SK-N-SH (cell line): ENCODE measurements at regions not wholly inside any gene's neighbourhood (a gene's known extent, or its start where the extent isn't known, plus 50 kb on each side); places are given as distances from the start of the nearest gene placed in this dataset.

Experiments used
- CTCF ChIA-PET: fragments of 300-600, 350-600 bp; formaldehyde crosslinking; extraction: SDS; loops from one replicate; lab custom pipeline; 2021; lab: Yijun Ruan, JAX
- POLR2A ChIA-PET: fragments of 350-600 bp; sonication (Branson Sonifier 250); formaldehyde crosslinking; extraction: SDS; loops from one replicate; lab custom pipeline; 2020; ENCODE audit warnings: antibody characterized with exemption, inconsistent platforms; lab: Yijun Ruan, JAX
- DNase-seq: peaks from one replicate; pipeline ENCODE4 v3.0.0; 2012
- H2AFZ ChIP-seq: fragments of 200-600 bp; sonication (generic); 2 replicates; pipeline ENCODE4 v1.8.1; 2016; ENCODE audit warnings: antibody characterized with exemption, mild to moderate bottlenecking, low read depth
- H3F3A ChIP-seq: fragments of 200-600 bp; sonication (generic); replicated peaks from 2 replicates; pipeline ENCODE3; 2016; ENCODE audit warnings: antibody characterized with exemption, mild to moderate bottlenecking; ENCODE audit not compliant: insufficient read depth
- H3K27ac ChIP-seq, 2 experiments: fragments of 200-500 bp in 1 of 2; fragments of 200-600 bp in 1 of 2; sonication (Bioruptor generic) in 1 of 2; sonication (generic), shearing (Covaris generic) in 1 of 2; 2 replicates each; pipeline versions ENCODE4 v1.5.1 to v1.6.1; 2014 to 2016; ENCODE audit warnings: low read depth in 2 of 2, inconsistent platforms in 1 of 2, low read length in 1 of 2, mild to moderate bottlenecking in 1 of 2, mixed read lengths in 1 of 2
- H3K27me3 ChIP-seq: fragments of 200-600 bp; sonication (generic), shearing (Covaris generic); 2 replicates; pipeline ENCODE4 v1.6.1; 2016; ENCODE audit warnings: mixed run types; ENCODE audit not compliant: insufficient read depth
- H3K36me3 ChIP-seq, 2 experiments: fragments of 200-500 bp in 1 of 2; fragments of 200-600 bp in 1 of 2; sonication (Bioruptor generic) in 1 of 2; sonication (generic) in 1 of 2; replicated peaks in 1 of 2; 2 replicates each; pipeline versions ENCODE3 to v1.5.1; 2014 to 2016; ENCODE audit warnings: low read length in 1 of 2, mild to moderate bottlenecking in 1 of 2; ENCODE audit not compliant: insufficient read depth in 2 of 2, control insufficient read depth in 1 of 2
- H3K4me1 ChIP-seq, 2 experiments: fragments of 200-500 bp in 1 of 2; fragments of 200-600 bp in 1 of 2; sonication (Bioruptor generic) in 1 of 2; sonication (generic), shearing (Covaris generic) in 1 of 2; 2 replicates each; pipeline versions ENCODE4 v1.5.1 to v1.6.1; 2014 to 2016; ENCODE audit warnings: low read depth in 1 of 2, low read length in 1 of 2, mixed run types in 1 of 2; ENCODE audit not compliant: insufficient read depth in 2 of 2, control insufficient read depth in 1 of 2
- H3K4me2 ChIP-seq: fragments of 200-600 bp; sonication (generic), shearing (Covaris generic); 2 replicates; pipeline ENCODE4 v1.6.1; 2017; ENCODE audit warnings: mixed run types
- H3K4me3 ChIP-seq, 2 experiments: fragments of 200-500 bp in 1 of 2; fragments of 200-600 bp in 1 of 2; sonication (Bioruptor generic) in 1 of 2; sonication (generic), shearing (Covaris generic) in 1 of 2; 2 replicates each; pipeline versions ENCODE4 v1.5.1 to v1.8.1; 2014 to 2016; ENCODE audit warnings: low read depth in 2 of 2, inconsistent platforms in 1 of 2, low read length in 1 of 2, mild to moderate bottlenecking in 1 of 2, mixed read lengths in 1 of 2, moderate library complexity in 1 of 2
- H3K79me2 ChIP-seq: fragments of 200-600 bp; sonication (generic); 2 replicates; pipeline ENCODE4 v1.8.1; 2017; ENCODE audit warnings: mild to moderate bottlenecking; ENCODE audit not compliant: insufficient read depth
- H3K9ac ChIP-seq: fragments of 200-600 bp; sonication (generic); 2 replicates; pipeline ENCODE4 v1.6.1; 2017; ENCODE audit warnings: mixed run types
- H3K9me2 ChIP-seq: fragments of 200-600 bp; sonication (generic); 2 replicates; pipeline ENCODE4 v1.6.1; 2017; ENCODE audit warnings: mixed run types
- H3K9me3 ChIP-seq: fragments of 200-600 bp; sonication (generic); 2 replicates; pipeline ENCODE4 v1.6.1; 2017; ENCODE audit warnings: mixed run types, mild to moderate bottlenecking, moderate library complexity
- H4K20me1 ChIP-seq: fragments of 200-600 bp; sonication (generic); 2 replicates; pipeline ENCODE4 v1.6.1; 2017; ENCODE audit warnings: mild to moderate bottlenecking, mixed run types; ENCODE audit not compliant: insufficient read depth
- CHD2 ChIP-seq: fragments of 150-350 bp; IDR thresholded peaks from 2 replicates; pipeline ENCODE4 v1.6.1; 2018; ENCODE audit warnings: low read length; ENCODE audit not compliant: partially characterized antibody
- CTCF ChIP-seq: fragments of 200-600 bp; sonication (generic); IDR thresholded peaks from 2 replicates; pipeline ENCODE4 v1.6.1; 2017; ENCODE audit warnings: antibody characterized with exemption, mild to moderate bottlenecking, moderate library complexity
- ELF1 ChIP-seq: IDR thresholded peaks from 2 replicates; pipeline ENCODE4 v1.4.0; 2012
- EP300 ChIP-seq, 2 experiments: IDR thresholded peaks; 2 replicates each; pipeline versions ENCODE4 v1.4.0 to v1.6.1; 2012; ENCODE audit warnings: borderline replicate concordance in 1 of 2, low read depth in 1 of 2, low read length in 1 of 2
- FOXJ3 ChIP-seq: sonication (generic); formaldehyde crosslinking; IDR thresholded peaks from 2 replicates; pipeline ENCODE4 v1.5.1; 2020; ENCODE audit warnings: mild to moderate bottlenecking, missing genetic modification reagents
- FOXM1 ChIP-seq: IDR thresholded peaks from 2 replicates; pipeline ENCODE4 v1.4.0; 2012; ENCODE audit warnings: low read depth, mild to moderate bottlenecking
- MAX ChIP-seq: IDR thresholded peaks from 2 replicates; pipeline ENCODE4 v1.4.0; 2012; ENCODE audit warnings: low read depth
- NFIC ChIP-seq: IDR thresholded peaks from 2 replicates; pipeline ENCODE4 v1.4.0; 2012; ENCODE audit warnings: borderline replicate concordance
- NRF1 ChIP-seq: IDR thresholded peaks from 2 replicates; pipeline ENCODE4 v1.6.1; 2012; ENCODE audit warnings: low read depth, mild to moderate bottlenecking, low read length
- PBX3 ChIP-seq: IDR thresholded peaks from 2 replicates; pipeline ENCODE4; 2012
- RFX5 ChIP-seq: IDR thresholded peaks from 2 replicates; pipeline ENCODE4 v1.6.1; 2012; ENCODE audit warnings: mild to moderate bottlenecking, improper control_type of control experiment, low read length
- RXRA ChIP-seq: IDR thresholded peaks from 2 replicates; pipeline ENCODE4 v1.4.0; 2012; ENCODE audit warnings: low read depth, mild to moderate bottlenecking, borderline replicate concordance
- SIN3A ChIP-seq: IDR thresholded peaks from 2 replicates; pipeline ENCODE4 v1.6.1; 2012; ENCODE audit warnings: low read depth, mild to moderate bottlenecking, low read length, moderate library complexity, borderline replicate concordance
- TEAD4 ChIP-seq: IDR thresholded peaks from 2 replicates; pipeline ENCODE4 v1.4.0; 2012; ENCODE audit warnings: mild to moderate bottlenecking, borderline replicate concordance; ENCODE audit not compliant: insufficient read depth
- USF1 ChIP-seq: IDR thresholded peaks from 2 replicates; pipeline ENCODE4 v1.4.0; 2012; ENCODE audit warnings: low read depth, borderline replicate concordance
- YY1 ChIP-seq: IDR thresholded peaks from 2 replicates; pipeline ENCODE4 v1.4.0; 2012; ENCODE audit warnings: low read depth, mild to moderate bottlenecking
- ZBTB33 ChIP-seq: IDR thresholded peaks from 2 replicates; pipeline ENCODE4 v1.4.0; 2012; ENCODE audit warnings: low read depth, borderline replicate concordance
- WGBS: methylation state at CpG from one replicate; pipeline ENCODE4 v1.1.6; 2017; ENCODE audit warnings: low lambda C conversion rate; 5-methylcytosine and 5-hydroxymethylcytosine counted together

- Histone ChIP-seq H3K9me2 (no peaks in the 10 kb centered on the region), H3K36me3 (no peaks in the 10 kb centered on the region), H3K27me3 (no peaks in the 10 kb centered on the region), H4K20me1 (no peaks in the 10 kb centered on the region), H3K9me3 (no peaks in the 10 kb centered on the region), H3K4me3 (no peak overlapping the region), H3K79me2 (no peaks in the 10 kb centered on the region), H2AFZ (no peak overlapping the region), H3K4me1 (no peaks in the 10 kb centered on the region), H3K9ac (no peak overlapping the region), H3K4me2 (no peak overlapping the region), H3F3A (peaks cover 7% of the 10 kb centered on the region), H3K27ac (peak overlapping the region in 1 of 2 experiments; percentile 52; a peak in 2 of 4 replicates)
- ChIA-PET CTCF (no interaction called here), POLR2A (no interaction called here)
- 44% methylated on average over 3 of the region's 3 CpGs for WGBS
- DNase-seq, result no peak
- no peak for TF ChIP-seq FOXJ3 (CRISPR knock-in tag)
- no peak for TF ChIP-seq MAX
- TF ChIP-seq NFIC, result no peak
- no peak for TF ChIP-seq CTCF
- no peak for TF ChIP-seq TEAD4
- no peak for TF ChIP-seq NRF1
- TF ChIP-seq SIN3A, result no peak
- no peak for TF ChIP-seq ELF1
- no peak for TF ChIP-seq PBX3
- TF ChIP-seq EP300 (IDR thresholded peaks at IDR 0.05; ENCODE audit: borderline replicate concordance in 1 of 2, low read depth in 1 of 2, low read length in 1 of 2), result no peak
- TF ChIP-seq USF1, result no peak
- TF ChIP-seq ZBTB33, result no peak
- no peak for TF ChIP-seq YY1
- no peak for TF ChIP-seq FOXM1
- no peak for TF ChIP-seq RXRA
- TF ChIP-seq CHD2, result no peak
- no peak for TF ChIP-seq RFX5
These were observed 185.0 kb upstream of the TMEM196 start for GRCh38 chr7:19958309-19958896.
